Upper lobe of left lung (tissue), 4 donors: ENCODE measurements at regions not wholly inside any gene's neighbourhood (a gene's known extent, or its start where the extent isn't known, plus 50 kb on each side); places are given as distances from the start of the nearest gene placed in this dataset.

Experiments used
- CTCF ChIP-seq, 6 experiments: fragments of 450-650 bp in 4 of 6; fragments of 200-600 bp in 2 of 6; sonication (generic) in 2 of 6; IDR thresholded peaks; one replicate each; pipeline ENCODE4 v1.5.1; 2016 to 2019; ENCODE audit warnings: antibody characterized with exemption in 6 of 6
- EP300 ChIP-seq, 4 donors: sonication (generic); formaldehyde crosslinking; IDR thresholded peaks; one replicate each; pipeline ENCODE4 v1.5.1; 2017; ENCODE audit warnings: antibody characterized with exemption in 4 of 4, control low read depth in 2 of 4

GRCh38 chr3:197432384-197433127, 123.2 kb downstream of the BDH1 start:
- no peak for TF ChIP-seq CTCF (IDR thresholded peaks at IDR 0.05)
- no peak for TF ChIP-seq EP300 (IDR thresholded peaks at IDR 0.05)
